ENCODE measurements at regions not wholly inside any gene's neighbourhood (a gene's known extent, or its start where the extent isn't known, plus 50 kb on each side); places are given as distances from the start of the nearest gene placed in this dataset.

DNA sequence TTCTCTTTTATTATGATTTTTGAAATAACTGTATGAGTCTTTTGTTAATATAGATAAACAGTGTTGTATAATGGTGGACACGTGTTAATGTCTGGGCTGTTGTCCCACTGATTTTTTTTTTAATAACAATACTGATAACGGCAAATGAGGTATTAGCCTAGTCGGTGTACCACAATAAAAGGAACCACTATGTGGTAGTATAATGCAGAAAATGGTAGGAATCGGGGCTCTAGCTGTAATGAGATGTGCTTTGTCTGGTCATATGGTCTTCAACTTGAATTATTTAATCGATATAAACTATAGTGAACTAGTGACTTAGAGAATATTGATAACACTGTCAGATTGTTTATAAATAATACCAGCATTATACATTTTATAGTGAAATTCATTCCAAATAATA lies 517.9 kb upstream of the SPHKAP start:
- TF ChIP-seq ZFP3 (CRISPR knock-in tag; IDR thresholded peaks at IDR 0.05): peak; percentile 87
- no peak for TF ChIP-seq CSDC2 (CRISPR knock-in tag; IDR thresholded peaks at IDR 0.05)
- no peak for TF ChIP-seq ZFP30 (CRISPR knock-in tag; IDR thresholded peaks at IDR 0.05)
- TF ChIP-seq, protein P1, sequence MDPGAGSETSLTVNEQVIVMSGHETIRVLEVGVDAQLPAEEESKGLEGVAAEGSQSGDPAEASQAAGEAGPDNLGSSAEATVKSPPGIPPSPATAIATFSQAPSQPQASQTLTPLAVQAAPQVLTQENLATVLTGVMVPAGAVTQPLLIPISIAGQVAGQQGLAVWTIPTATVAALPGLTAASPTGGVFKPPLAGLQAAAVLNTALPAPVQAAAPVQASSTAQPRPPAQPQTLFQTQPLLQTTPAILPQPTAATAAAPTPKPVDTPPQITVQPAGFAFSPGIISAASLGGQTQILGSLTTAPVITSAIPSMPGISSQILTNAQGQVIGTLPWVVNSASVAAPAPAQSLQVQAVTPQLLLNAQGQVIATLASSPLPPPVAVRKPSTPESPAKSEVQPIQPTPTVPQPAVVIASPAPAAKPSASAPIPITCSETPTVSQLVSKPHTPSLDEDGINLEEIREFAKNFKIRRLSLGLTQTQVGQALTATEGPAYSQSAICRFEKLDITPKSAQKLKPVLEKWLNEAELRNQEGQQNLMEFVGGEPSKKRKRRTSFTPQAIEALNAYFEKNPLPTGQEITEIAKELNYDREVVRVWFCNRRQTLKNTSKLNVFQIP (CRISPR knock-in tag; IDR thresholded peaks at IDR 0.05; ENCODE audit: borderline replicate concordance, low read depth): no peak
- no peak for TF ChIP-seq ISL1 (CRISPR knock-in tag; IDR thresholded peaks at IDR 0.05)
- no peak for TF ChIP-seq ESRRG (CRISPR knock-in tag; IDR thresholded peaks at IDR 0.05)
- no peak for TF ChIP-seq ZNF8 (CRISPR knock-in tag; IDR thresholded peaks at IDR 0.05)
- TF ChIP-seq, protein P2, sequence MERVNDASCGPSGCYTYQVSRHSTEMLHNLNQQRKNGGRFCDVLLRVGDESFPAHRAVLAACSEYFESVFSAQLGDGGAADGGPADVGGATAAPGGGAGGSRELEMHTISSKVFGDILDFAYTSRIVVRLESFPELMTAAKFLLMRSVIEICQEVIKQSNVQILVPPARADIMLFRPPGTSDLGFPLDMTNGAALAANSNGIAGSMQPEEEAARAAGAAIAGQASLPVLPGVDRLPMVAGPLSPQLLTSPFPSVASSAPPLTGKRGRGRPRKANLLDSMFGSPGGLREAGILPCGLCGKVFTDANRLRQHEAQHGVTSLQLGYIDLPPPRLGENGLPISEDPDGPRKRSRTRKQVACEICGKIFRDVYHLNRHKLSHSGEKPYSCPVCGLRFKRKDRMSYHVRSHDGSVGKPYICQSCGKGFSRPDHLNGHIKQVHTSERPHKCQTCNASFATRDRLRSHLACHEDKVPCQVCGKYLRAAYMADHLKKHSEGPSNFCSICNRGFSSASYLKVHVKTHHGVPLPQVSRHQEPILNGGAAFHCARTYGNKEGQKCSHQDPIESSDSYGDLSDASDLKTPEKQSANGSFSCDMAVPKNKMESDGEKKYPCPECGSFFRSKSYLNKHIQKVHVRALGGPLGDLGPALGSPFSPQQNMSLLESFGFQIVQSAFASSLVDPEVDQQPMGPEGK (CRISPR knock-in tag; IDR thresholded peaks at IDR 0.05; ENCODE audit: borderline replicate concordance): no peak
- no peak for ATAC-seq

DNA sequence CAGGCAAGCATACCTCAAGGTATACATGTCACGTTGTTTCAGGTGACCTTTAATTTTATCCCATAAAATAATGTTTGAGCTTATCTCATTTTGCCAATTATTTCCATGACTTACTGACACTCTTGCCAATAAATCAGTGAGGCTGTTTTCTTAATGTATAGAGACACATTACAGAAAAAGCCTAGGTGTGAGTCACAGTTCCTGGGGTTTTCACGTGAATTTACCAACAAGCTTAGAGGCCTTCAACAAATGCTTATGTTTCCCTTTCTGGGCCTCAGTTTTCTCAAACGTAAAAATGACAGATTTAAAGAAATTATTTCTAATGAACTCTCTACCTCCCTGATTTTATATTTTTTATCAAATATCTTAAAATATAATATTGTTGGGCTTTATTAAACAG lies 517.5 kb upstream of the SPHKAP start:
- TF ChIP-seq RARB (CRISPR knock-in tag; IDR thresholded peaks at IDR 0.05) (no peak), ZNF565 (CRISPR knock-in tag; conservative IDR thresholded peaks at IDR 0.05; ENCODE audit: low read depth) (no peak)
- ATAC-seq: no peak

DNA sequence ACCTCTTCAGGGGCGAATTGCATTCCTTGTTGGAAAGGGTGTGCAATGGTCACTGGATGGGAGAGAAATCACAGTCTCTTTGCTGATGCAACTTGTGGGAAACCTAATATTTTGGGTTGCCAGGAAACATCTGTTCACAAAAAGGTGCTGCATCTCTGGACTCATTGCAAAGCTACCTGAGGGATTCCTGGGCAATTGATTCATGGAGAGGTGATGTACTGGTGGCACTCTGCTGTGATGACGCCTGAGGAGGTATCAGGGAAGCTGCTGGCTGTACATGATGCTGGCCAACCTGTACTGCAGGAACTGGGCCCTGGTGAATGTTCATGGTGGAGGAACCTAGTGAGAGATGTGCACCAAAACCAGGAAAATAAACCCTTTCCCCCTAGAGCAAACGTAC lies 516.0 kb upstream of the SPHKAP start:
- TF ChIP-seq TOX (CRISPR knock-in tag; IDR thresholded peaks at IDR 0.05; ENCODE audit: borderline replicate concordance) (no peak), RARB (CRISPR knock-in tag; IDR thresholded peaks at IDR 0.05) (no peak), GLIS3 (CRISPR knock-in tag; IDR thresholded peaks at IDR 0.05) (no peak), ZFP3 (CRISPR knock-in tag; IDR thresholded peaks at IDR 0.05) (no peak), BACH2 (CRISPR knock-in tag; IDR thresholded peaks at IDR 0.05; ENCODE audit: borderline replicate concordance) (no peak), ZNF8 (CRISPR knock-in tag; IDR thresholded peaks at IDR 0.05) (no peak), ESRRG (CRISPR knock-in tag; IDR thresholded peaks at IDR 0.05) (no peak), ZFP30 (CRISPR knock-in tag; IDR thresholded peaks at IDR 0.05) (no peak), ZNF565 (CRISPR knock-in tag; conservative IDR thresholded peaks at IDR 0.05; ENCODE audit: low read depth) (no peak), ZC3H10 (CRISPR knock-in tag; IDR thresholded peaks at IDR 0.05) (no peak), ISL1 (CRISPR knock-in tag; IDR thresholded peaks at IDR 0.05) (no peak), PPARA (CRISPR knock-in tag; IDR thresholded peaks at IDR 0.05; ENCODE audit: borderline replicate concordance) (no peak)
- TF ChIP-seq, protein P2 (CRISPR knock-in tag; IDR thresholded peaks at IDR 0.05; ENCODE audit: borderline replicate concordance): no peak
- TF ChIP-seq, protein P3, sequence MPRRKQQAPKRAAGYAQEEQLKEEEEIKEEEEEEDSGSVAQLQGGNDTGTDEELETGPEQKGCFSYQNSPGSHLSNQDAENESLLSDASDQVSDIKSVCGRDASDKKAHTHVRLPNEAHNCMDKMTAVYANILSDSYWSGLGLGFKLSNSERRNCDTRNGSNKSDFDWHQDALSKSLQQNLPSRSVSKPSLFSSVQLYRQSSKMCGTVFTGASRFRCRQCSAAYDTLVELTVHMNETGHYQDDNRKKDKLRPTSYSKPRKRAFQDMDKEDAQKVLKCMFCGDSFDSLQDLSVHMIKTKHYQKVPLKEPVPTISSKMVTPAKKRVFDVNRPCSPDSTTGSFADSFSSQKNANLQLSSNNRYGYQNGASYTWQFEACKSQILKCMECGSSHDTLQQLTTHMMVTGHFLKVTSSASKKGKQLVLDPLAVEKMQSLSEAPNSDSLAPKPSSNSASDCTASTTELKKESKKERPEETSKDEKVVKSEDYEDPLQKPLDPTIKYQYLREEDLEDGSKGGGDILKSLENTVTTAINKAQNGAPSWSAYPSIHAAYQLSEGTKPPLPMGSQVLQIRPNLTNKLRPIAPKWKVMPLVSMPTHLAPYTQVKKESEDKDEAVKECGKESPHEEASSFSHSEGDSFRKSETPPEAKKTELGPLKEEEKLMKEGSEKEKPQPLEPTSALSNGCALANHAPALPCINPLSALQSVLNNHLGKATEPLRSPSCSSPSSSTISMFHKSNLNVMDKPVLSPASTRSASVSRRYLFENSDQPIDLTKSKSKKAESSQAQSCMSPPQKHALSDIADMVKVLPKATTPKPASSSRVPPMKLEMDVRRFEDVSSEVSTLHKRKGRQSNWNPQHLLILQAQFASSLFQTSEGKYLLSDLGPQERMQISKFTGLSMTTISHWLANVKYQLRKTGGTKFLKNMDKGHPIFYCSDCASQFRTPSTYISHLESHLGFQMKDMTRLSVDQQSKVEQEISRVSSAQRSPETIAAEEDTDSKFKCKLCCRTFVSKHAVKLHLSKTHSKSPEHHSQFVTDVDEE (CRISPR knock-in tag; IDR thresholded peaks at IDR 0.05): no peak
- TF ChIP-seq, protein P1 (CRISPR knock-in tag; IDR thresholded peaks at IDR 0.05; ENCODE audit: borderline replicate concordance, low read depth): no peak
- no peak for ATAC-seq

DNA sequence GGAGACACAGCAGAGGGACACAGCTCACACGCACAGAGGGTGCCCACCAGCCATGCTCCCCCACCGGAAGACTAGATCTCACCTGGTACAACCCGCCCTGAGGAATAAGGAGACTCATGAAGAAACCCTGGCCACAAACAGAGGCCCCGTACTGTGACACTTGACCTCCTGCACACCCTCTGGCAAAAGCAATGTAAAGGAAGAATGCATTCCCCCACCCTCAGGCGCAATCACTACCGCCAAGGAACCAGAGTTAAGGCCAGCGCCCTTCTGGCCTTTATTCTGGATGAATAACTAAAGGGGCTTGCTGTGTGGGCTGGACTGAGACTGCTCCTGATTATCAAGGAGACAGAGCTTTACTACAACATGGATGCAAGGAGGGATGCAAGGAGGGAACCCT lies 509.2 kb upstream of the SPHKAP start:
- no peak for ATAC-seq
- TF ChIP-seq PPARA (CRISPR knock-in tag; IDR thresholded peaks at IDR 0.05; ENCODE audit: borderline replicate concordance) (no peak), SNAI2 (CRISPR knock-in tag; IDR thresholded peaks at IDR 0.05) (no peak), BACH2 (CRISPR knock-in tag; IDR thresholded peaks at IDR 0.05; ENCODE audit: borderline replicate concordance) (no peak), TOX (CRISPR knock-in tag; IDR thresholded peaks at IDR 0.05; ENCODE audit: borderline replicate concordance) (no peak)

Measured in SK-N-SH treated with all-trans-retinoic acid at 6 μM for 48 hours (cell line).